Amniotic epithelial cell (primary cell): ENCODE measurements at regions not wholly inside any gene's neighbourhood (a gene's known extent, or its start where the extent isn't known, plus 50 kb on each side); places are given as distances from the start of the nearest gene placed in this dataset.

Source experiments
- DNase-seq: peaks from one replicate; pipeline ENCODE4 v3.0.0-alpha.2; 2010; ENCODE audit warnings: low read depth

DNA sequence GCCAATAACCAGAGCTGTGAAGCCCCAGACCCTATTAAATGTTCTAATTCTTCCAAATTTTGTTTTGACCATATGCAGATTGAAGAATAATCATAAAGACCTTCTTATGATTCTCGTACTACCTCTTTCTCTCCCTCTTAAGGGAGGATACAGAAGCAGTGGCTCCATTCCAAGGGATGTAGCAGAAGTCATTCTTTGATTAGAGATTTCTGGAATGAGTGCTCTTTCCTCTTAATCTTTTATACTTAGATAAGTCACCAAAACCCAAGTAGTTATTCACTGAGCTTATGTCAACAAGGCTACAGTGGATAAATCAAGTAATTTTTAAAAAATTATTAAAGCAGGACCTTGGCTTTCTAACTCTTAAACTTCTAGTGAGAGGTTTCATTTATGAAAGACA lies 266.0 kb upstream of the STXBP5 start:
- peak; percentile 69 for DNase-seq

DNA sequence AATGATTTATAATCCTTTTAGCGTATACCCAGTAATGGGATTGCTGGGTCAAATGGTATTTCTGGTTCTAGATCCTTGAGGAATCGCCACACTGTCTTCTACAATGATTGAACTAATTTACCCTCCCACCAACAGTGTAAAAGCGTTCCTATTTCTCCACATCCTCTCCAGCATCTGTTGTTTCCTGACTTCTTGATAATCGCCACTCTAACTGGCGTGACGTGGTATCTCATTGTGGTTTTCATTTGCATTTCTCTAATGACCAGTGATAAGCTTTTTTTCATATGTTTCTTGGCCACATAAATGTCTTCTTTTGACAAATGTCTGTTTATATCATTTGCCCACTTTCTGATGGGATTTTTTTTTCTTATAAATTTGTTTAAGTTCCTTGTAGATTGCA lies 264.8 kb upstream of the STXBP5 start:
- DNase-seq, result peak; percentile 21

DNA sequence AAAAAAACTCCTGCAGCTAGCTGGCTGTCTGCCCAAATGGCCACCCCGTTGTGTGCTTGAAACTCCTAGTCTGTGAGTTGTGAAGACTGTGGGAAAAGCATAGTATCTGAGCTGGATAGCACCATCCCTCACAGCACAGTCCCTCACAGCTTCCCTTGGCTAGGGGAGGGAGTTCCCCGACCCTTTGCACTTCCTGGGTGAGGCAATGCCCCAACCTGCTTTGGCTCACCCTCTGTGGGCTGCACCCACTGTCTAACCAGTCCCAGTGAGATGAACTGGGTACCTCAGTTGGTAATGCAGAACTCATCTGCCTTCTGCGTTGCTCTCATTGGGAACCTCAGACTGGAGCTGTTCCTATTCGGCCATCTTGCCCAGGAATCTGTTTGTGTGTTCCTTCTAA lies 260.6 kb upstream of the STXBP5 start:
- DNase-seq, result no peak

DNA sequence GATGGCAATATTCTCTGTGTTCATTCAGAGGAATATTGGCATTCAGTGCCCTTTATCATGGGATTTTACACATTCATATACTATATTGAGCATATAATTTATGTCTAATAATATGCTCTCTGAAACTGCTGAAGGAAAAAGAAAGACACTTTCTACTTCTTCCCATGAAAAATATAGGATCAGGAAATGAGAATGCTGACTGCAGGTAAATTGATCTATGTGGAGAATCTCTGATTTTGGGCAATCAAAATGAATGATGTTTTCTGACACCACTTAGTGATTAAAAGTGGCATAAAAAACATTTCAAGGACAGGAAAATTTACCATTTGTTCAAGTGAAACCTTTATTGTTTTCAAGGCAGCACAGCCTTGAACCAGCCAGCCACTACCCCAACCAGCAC lies 260.1 kb upstream of the STXBP5 start:
- DNase-seq, result no peak

DNA sequence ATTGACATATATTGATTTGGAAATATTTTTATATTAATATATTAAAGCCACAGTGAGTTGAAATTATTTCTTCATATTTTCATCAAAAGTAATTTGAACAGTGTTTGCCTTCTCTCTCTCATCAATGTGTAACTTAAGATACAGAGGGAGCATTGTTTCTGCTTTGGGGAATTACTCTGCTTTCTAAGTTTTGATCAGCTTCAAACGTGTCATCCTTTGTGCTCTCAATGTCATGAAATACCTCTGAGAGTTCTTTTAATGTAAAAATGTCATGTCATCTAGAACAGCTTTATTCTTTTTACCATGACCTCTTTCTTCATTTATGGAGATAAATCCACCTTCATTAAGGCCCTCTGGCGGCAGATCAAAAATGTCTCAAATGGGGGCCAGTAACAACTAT lies 259.4 kb upstream of the STXBP5 start:
- DNase-seq, result no peak

DNA sequence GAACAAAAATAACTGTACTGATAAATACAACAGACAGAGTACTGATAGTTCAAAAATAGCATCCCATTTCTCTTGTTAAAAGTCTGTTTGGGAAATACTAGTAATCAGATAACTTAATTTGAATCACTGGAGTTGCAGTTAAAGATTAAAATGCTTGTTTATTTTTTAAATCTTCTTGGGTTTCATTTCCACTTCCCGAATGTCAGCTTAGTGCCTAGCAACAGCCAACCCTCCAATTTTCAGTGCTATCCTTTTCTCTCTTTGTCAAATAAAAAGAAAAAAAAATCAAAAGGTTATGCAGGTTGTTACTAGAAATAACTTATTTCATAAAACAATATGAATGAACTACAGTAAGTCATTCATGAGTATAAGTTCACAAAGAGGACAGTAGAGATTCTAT lies 257.7 kb upstream of the STXBP5 start:
- no peak for DNase-seq

DNA sequence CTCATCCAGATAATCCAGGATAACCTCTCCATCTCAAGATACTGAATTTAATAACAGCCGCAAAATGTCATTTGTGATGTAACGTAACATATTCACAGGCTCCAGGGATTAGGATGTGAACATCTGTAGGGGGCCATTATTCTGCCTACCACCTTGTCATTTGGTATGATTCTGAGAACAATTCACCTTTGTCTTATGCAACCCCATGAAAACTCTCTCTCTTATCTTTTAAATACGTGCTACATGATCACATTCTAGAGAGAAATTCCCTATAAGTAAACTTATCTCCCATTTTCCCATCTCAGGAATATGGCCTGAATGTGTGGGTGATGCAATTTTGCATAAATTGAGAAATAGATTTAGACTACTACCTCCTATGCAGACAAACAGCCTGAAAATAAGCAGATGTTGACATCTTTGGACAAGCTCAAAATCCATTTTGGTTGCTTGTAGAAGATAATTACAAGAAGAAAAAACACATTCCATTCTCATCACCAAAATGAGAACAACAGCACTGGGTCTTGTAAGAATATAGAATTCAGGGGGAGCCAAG lies 255.4 kb upstream of the STXBP5 start:
- peak; percentile 69 for DNase-seq

DNA sequence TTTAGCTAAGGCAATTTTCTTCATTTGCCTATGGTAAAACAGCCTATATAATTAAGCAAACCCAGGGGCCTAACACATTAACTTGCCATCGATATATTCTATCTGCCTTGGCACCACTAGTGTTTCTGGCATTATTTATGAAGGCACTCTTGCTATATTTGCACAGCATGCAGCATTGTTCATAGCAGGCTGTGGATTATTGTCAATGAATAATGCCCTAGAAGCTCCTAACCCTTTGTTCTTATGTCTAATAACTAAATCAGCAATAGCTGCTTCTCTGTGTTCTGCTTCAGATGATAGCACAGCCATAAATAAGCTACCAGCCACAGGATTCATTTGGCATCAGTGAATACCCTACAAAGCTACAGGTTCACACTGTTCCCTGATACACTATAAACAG lies 254.8 kb upstream of the STXBP5 start:
- DNase-seq, result no peak

DNA sequence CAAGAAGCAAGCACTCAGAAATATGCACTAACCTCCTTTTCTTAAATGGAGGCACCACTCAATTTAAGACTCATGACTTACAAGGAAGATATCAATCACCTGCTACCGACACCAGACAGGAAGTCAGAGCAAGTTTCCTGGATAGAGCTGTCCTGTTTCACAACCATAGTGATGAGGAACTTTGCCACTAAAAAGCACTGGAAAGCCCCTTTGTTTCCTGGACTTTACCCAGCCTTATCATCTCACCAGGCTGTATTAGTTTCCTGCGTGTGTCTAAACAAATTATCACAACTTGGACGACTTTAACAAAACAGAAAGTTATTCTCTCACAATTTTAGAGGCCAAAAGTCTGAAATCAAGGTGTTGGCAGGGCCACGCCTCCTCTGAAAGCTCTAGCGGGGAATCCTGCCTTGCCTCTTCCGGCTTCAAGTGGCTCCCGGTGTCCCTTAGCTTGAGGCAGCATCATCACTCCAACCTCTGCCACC lies 253.8 kb upstream of the STXBP5 start:
- peak; percentile 14 for DNase-seq

DNA sequence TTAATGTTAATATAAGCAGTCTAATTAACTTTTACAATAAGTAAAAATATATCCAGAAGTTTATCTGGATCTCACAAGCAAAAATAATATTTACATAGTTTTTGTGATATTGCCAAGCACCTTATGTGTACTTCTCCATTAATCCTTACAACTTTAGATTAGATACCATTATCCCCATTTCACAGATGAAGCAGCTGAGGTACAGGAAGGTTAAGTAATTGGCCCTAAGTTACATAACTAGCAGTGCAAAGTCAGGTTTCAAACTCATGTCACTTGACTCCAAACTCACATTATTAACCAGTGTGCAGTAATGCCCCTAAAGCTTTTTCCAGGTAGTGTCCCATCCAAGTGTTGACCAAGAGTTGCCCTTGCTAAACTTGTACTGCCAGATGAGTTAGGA lies 248.6 kb upstream of the STXBP5 start:
- no peak for DNase-seq

DNA sequence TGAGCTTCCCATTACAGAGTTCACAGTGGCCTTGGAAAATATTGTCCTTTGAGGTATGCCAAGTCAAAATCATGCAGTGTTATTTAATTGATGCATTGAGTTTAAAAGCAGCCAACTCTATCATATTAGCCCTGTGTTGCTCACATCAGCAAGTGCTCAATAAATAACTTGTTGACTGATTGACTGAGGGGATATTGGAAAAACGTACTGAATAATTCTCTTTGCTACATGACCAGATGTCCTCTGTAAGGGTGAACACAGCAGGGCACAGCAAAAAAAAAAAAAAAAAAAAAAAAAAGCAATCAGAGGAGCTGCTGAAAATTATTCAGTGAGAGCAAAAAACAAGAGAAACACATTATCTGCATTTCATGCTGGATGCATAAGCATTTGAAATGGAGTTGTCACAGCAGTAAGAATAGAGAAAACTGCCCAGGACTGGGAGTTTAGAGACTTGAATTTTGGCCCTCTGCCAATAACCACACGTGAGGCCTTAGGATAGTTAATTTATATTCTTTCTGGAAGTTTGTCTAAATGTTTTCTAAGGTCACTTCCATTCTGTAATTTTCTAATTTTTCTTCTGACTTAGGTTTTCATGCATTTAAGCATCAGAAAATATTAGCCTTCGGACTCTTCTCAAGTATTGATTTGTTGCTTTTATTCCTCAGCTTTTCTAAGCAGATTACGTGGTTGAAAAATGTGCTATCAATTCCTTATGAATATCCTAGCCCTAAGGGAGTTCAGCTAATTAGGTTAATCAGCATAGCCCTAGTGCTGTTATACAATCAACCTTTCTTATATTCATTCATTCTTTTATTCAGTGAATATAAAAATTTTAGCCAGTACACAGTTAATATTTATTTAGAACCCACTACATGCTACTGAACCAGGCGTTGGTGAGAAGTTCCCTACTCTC lies 246.8 kb upstream of the STXBP5 start:
- no peak for DNase-seq

DNA sequence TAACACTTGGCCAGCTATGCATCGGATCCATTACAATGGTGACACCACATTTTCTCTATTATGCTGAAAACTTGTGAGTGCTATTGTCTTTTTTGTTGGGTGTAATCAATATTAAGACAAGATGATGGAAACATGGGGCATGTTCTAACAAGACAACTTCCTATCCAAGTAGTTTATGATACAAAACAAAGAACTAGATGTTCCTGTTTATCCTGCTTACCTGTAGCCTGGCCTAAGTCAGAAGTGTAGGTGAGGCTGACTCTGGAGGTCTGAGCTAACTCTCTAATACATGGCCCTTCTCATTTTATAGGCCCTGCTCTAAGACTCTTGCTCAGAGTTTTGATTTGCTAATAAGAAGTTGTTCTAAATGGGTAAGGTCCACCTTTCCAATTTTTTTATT lies 242.4 kb upstream of the STXBP5 start:
- no peak for DNase-seq

DNA sequence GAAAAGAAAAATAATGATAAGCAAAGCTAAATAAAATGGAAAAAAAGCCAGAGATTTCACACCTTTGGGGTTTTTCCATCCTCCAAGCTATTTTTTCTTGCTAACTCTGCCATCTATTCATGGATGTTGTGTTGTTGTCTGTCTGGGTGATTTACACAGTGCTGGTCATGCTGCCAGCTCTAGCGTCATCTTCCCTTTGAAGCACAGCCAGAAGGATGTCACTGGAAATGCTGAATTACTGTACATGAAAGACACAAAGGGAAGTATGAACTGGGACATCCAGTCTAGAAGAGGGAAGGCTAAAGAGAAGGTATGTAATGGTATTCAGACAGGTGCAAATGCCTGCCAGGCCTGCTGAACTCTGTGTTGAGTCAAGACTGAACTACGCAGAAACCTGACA lies 241.9 kb upstream of the STXBP5 start:
- no peak for DNase-seq

DNA sequence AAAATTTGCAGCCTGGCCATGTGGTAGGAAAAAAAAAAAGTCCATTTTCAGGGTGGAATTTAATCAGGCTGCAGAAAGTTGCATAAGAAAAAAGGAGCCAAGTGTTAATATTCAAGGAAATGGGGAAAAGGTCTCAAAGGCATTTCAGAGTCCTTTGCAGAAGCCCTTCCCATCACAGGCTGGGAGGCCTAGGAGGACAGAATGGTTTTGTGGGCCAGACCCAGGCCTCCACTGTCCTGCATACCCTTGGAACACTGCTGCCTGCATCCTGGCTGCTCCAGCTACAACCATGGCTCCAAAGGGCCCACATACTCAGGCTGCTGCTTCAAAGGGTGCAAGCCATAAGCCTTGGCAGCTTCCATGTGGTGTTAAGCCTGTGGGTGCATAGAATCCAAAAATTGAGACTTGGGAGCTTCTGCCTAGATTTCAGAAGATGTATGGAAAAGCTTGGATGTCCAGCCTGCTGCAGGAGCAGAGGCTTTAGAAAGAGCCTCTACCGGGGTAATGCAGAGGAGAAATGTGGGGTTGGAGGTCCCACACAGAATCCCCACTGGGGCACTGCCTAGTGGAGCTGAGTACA lies 239.0 kb upstream of the STXBP5 start:
- DNase-seq, result no peak

DNA sequence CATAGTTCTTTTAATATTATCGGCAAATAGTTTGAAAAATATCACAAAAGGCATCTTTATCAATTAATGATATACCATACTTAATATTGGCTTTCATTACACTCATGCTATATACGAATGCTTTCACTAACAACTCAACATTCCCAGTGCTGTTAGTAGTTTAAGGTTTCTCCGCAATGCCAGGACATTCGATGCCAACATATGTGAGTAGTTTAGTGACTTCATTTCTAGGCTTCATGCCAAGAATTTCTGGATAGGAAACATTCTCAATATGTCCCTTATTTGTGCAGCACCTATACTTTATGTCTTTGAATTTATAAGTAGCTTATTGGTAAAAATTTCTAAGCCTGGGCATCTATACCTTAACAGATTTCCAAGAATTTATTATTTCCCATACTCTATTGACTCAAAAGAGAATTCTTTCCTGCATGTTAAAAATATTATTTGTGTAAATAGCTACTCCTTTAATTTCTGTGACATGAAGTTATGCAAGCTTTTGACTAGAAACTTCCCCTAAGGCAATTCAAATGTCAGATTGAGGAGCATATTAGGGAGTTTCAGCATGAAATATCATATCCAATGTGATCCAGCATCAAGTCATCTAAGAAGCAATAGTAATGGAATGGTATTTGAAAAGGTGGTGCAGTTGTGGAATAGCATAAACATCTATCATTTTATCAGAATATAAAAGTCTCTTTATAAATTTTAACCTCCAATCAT lies 236.0 kb upstream of the STXBP5 start:
- DNase-seq, result peak; percentile 53

DNA sequence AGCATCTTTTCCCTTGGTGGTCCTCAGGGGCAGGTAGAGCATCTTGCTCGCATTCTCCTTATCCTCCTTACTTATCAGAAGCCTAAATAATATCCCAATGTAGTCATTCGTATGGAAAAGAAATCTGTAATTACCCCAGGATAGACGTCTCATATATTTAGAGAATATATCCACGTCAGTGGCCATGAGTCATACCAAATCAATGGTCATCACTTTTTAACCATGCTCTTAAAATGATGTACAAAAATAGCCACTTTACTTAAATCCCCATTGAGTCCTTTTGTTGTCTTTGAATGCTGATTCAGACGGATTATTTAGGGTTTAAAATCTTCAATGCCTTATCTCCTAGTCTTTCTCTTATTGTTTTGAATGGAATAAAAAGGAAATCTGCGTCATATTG lies 231.7 kb upstream of the STXBP5 start:
- no peak for DNase-seq

DNA sequence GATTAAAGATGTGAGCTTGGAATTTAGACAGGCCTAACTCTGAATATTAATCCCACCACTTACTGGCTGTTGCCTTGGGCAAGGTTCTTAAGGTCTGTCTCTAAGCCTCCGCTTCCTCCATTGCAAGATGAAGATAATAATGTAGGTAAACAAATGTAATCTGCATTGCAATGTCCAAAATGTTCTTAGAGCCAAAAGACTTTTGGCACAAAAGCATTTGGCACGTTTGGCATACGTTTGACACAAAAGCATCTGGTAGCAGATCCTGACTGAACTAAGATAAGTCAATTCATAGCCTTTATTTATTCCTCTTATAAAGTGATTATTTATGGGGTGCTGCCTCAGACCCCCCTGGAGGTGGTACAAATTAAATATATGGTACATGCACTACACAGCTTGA lies 229.9 kb upstream of the STXBP5 start:
- no peak for DNase-seq

DNA sequence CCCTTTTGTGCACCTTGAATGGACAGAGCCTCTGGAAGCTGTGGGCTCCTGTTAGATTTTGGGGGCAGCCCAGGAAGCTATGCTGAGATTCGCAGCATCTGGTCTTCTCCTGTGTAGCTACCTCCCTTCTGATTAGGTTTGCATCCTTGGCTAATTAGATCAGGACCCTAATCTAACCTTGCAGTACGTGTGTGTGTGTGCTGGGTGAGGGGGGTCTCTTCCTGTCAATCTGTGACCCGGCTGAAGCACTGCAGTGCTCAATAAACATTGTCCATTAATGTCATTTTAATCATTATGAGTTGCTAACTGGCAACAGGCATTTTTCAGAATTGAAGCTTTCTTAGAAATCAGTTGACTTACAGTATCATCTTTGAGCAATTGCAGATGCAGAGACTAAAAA lies 229.1 kb upstream of the STXBP5 start:
- DNase-seq, result no peak

DNA sequence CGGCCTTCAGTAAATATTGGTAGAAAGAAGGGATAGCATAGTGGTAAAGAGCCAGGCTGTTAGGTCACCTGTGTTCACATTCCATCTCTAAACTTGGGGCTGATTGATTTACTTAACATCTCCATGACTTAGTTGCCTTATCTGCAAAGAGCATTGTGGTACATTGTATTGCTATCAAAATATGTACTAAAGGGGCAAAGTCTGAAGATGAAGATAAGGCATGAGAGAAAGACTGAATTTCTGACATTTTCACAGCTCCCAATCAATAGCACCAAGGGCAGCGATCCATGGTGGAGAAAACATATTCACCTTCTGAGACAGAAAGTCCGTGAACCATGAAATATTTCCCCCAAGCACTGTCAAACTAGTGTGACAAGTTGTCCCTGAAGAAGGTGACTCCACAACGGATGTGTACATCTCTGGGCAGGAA lies 223.3 kb upstream of the STXBP5 start:
- DNase-seq, result no peak

DNA sequence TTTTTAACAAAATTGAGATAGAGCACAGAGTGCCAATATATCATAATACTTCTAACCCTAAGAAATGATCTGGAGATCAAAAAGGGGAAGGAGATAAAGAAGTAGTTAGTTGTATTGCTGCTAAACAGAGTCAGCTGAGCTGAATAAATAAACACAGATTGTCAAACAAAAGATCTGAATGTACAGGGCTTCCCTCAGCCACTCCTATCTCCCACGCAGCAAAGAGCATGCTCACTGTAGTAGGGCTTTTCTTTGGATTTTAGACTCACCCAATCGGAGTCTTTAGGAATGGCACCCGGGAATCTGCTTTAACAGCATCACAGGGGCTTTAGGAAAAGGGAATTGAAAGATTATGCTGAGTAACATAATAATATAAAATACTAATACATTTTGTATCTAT lies 222.2 kb upstream of the STXBP5 start:
- no peak for DNase-seq

DNA sequence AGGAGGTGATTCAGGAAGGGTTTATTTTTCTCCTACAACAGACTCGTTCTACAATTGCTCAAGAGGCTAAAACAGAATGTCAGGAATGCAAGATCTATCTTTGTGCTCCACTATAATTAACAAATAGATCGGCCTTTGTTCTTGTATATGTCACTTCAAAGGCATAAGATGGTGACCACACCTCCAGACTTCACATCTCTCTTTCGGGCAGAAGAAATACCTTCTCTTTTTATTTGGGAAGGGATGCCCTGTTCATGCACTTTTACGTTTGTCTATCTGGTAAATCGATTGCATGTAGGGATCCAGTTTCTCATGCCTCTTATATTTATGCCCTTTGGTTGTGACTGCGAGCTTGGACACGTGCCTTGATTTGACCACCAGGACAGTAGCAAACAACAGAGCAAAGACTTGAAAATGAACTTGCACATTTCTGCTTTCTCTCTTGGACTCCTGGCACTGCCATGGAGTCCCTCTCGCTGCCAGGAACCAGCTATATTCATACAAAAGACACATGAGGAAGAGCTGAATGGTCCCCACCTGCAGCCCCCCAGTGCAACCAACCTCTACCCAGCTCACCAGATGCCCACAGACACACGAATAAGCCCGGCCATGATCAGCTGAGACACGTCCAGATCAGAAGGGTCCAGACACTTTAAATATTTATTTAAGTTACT lies 219.8 kb upstream of the STXBP5 start:
- DNase-seq, result peak; percentile 61

DNA sequence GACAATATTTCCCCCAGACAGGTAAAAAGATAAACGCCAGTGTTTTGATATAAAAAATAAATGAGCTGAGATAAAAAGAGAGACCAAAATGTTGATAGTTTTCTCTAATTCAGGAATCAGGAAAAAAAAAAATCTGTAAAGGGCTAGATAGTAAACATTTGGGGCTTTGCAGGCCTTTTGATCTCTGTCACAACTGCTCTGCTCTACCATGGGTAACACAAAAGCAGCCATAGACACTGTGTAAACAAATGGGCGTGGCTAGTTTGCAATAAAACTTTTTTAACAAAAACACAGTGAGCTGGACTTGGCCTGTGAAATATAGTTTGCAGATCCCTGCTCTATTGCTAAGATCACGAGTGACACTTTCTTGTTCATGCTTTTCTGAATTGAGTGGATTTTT lies 219.1 kb upstream of the STXBP5 start:
- DNase-seq, result no peak
